OCI-LY7 (cell line): ENCODE measurements at regions not wholly inside any gene's neighbourhood (a gene's known extent, or its start where the extent isn't known, plus 50 kb on each side); places are given as distances from the start of the nearest gene placed in this dataset.

Experiments
- BruUV-seq: library from RNA; stranded (reverse); fragments of 400-500 nt; replicated peaks from 2 replicates; lab custom pipeline; 2021; lab: Mats Ljungman, UMichigan
- CTCF ChIA-PET: fragments of 300-600 bp; sonication (Branson Sonifier 250); formaldehyde crosslinking; loops from one replicate; lab custom pipeline; 2022; ENCODE audit warnings: antibody characterized with exemption; ENCODE audit not compliant: unreplicated experiment; lab: Charles Lee
- POLR2A ChIA-PET: fragments of 300-600 bp; sonication (Branson Sonifier 250); formaldehyde crosslinking; loops from one replicate; lab custom pipeline; 2022; ENCODE audit warnings: antibody characterized with exemption; lab: Charles Lee
- DNase-seq: peaks from one replicate; pipeline ENCODE4 v3.0.0-alpha.2; 2015; ENCODE audit warnings: low spot score
- H2AFZ ChIP-seq: fragments of 200-600 bp; sonication (generic), shearing (Covaris generic); 2 replicates; pipeline ENCODE4 v1.6.1; 2014; ENCODE audit warnings: mild to moderate bottlenecking, antibody characterized with exemption, low read length, moderate library complexity
- H3K27ac ChIP-seq: fragments of 200-600 bp; sonication (generic); 2 replicates; pipeline ENCODE4 v1.5.1; 2014; ENCODE audit warnings: mixed run types, low read depth, mild to moderate bottlenecking, moderate library complexity, low read length, inconsistent platforms; ENCODE audit not compliant: poor library complexity, severe bottlenecking
- H3K36me3 ChIP-seq: fragments of 200-600 bp; sonication (generic); 2 replicates; pipeline ENCODE4 v1.6.1; 2014; ENCODE audit warnings: mild to moderate bottlenecking, antibody characterized with exemption, low read length, moderate library complexity, mixed read lengths; ENCODE audit not compliant: insufficient read depth
- H3K4me1 ChIP-seq: fragments of 200-600 bp; sonication (generic); 2 replicates; pipeline ENCODE4 v1.5.1; 2014; ENCODE audit warnings: mild to moderate bottlenecking, low read length; ENCODE audit not compliant: insufficient read depth, poor library complexity, severe bottlenecking
- H3K4me2 ChIP-seq: fragments of 200-600 bp; sonication (generic); 2 replicates; pipeline ENCODE4 v1.6.1; 2014; ENCODE audit warnings: mild to moderate bottlenecking, low read length
- H3K4me3 ChIP-seq: fragments of 200-600 bp; sonication (generic); 2 replicates; pipeline ENCODE4 v1.5.1; 2014; ENCODE audit warnings: mild to moderate bottlenecking, low read depth, low read length; ENCODE audit not compliant: poor library complexity, severe bottlenecking
- H3K79me2 ChIP-seq: fragments of 200-600 bp; sonication (generic); 2 replicates; pipeline ENCODE4 v1.6.1; 2016; ENCODE audit warnings: low read depth, mild to moderate bottlenecking, low read length, moderate library complexity, mixed read lengths; ENCODE audit not compliant: insufficient read depth
- H3K9me2 ChIP-seq: fragments of 200-600 bp; sonication (generic); 2 replicates; pipeline ENCODE4 v1.6.1; 2016; ENCODE audit warnings: mild to moderate bottlenecking, low read length, mixed read lengths; ENCODE audit not compliant: insufficient read depth
- H3K9me3 ChIP-seq: fragments of 200-600 bp; sonication (generic); 2 replicates; pipeline ENCODE4 v1.6.1; 2014; ENCODE audit warnings: mild to moderate bottlenecking, mixed run types, low read length, mixed read lengths
- H4K20me1 ChIP-seq: fragments of 200-600 bp; sonication (generic); 2 replicates; pipeline ENCODE4 v1.6.1; 2014; ENCODE audit warnings: mild to moderate bottlenecking, antibody characterized with exemption, low read length, moderate library complexity, mixed read lengths; ENCODE audit not compliant: insufficient read depth
- CTCF ChIP-seq: fragments of 200-600 bp; sonication (generic); conservative IDR thresholded peaks from 2 replicates; pipeline ENCODE4 v1.5.1; 2014; ENCODE audit warnings: mild to moderate bottlenecking, antibody characterized with exemption, low read length, moderate library complexity, mixed read lengths
- EZH2phosphoT487 ChIP-seq: fragments of 200-600 bp; sonication (generic); IDR thresholded peaks from 2 replicates; pipeline ENCODE4 v1.6.1; 2018; ENCODE audit warnings: low read depth, borderline replicate concordance, mild to moderate bottlenecking, mixed run types, antibody characterized with exemption, low read length, moderate library complexity, mixed read lengths
- intact Hi-C: fragments of 100-400 bp; cut with micrococcal nuclease; formaldehyde crosslinking; loops from one replicate; pipeline ENCODE4 v1.10.0; 2022; ENCODE audit not compliant: unreplicated experiment

- intact Hi-C loops, result no loop called here
- Histone ChIP-seq H3K36me3 (no peaks in the 10 kb centered on the region), H4K20me1 (no peaks in the 10 kb centered on the region)
These were observed 64.6 kb upstream of the GRIA1 start for GRCh38 chr5:153425914-153426313.

GRCh38 chr5:153429761-153430380 is 60.6 kb upstream of the GRIA1 start:
- Histone ChIP-seq H3K9me2 (no peaks in the 10 kb centered on the region; the same call in 1 of the 2 replicates), H3K36me3 (no peaks in the 10 kb centered on the region), H3K4me2 (no peak overlapping the region), H3K79me2 (no peaks in the 10 kb centered on the region), H4K20me1 (no peaks in the 10 kb centered on the region), H3K4me3 (no peak overlapping the region), H3K4me1 (no peaks in the 10 kb centered on the region), H3K27ac (no peak overlapping the region), H2AFZ (no peak overlapping the region), H3K9me3 (no peaks in the 10 kb centered on the region)
- BruUV-seq, result no TSS peak
- ChIA-PET CTCF (no interaction called here), POLR2A (interaction anchor here (0.5 to 1.0 kb wide), 2 partner anchors 12 to 503 kb away, joined by 6 to 8 read pairs; no protein-coding TSS in a partner anchor)
- TF ChIP-seq CTCF, result no peak
- no peak for TF ChIP-seq EZH2phosphoT487
- no peak for DNase-seq
- intact Hi-C loops, result no loop called here

More at GRCh38 chr5:153425914-153426313, 64.6 kb upstream of the GRIA1 start:
- H2AFZ ChIP-seq, result no peak overlapping the region
- no peak overlapping the region for H3K27ac ChIP-seq
- H3K79me2 ChIP-seq, result no peaks in the 10 kb centered on the region
- POLR2A ChIA-PET, result no interaction called here
- CTCF ChIA-PET, result no interaction called here
- DNase-seq, result peak; percentile 6
- no peaks in the 10 kb centered on the region for H3K9me3 ChIP-seq
- no peaks in the 10 kb centered on the region for H3K9me2 ChIP-seq
- H3K4me1 ChIP-seq, result no peaks in the 10 kb centered on the region
- H3K4me2 ChIP-seq, result no peak overlapping the region
- no peak overlapping the region for H3K4me3 ChIP-seq
- TF ChIP-seq CTCF (peak; percentile 74), EZH2phosphoT487 (no peak)
- BruUV-seq, result no TSS peak

- no peak for DNase-seq
- no TSS peak for BruUV-seq
- Histone ChIP-seq H3K27ac (no peak overlapping the region), H4K20me1 (no peaks in the 10 kb centered on the region), H2AFZ (no peak overlapping the region), H3K9me3 (no peaks in the 10 kb centered on the region), H3K36me3 (no peaks in the 10 kb centered on the region), H3K4me2 (no peak overlapping the region), H3K79me2 (no peaks in the 10 kb centered on the region), H3K9me2 (no peaks in the 10 kb centered on the region; the same call in 1 of the 2 replicates), H3K4me3 (no peak overlapping the region), H3K4me1 (no peaks in the 10 kb centered on the region)
- POLR2A ChIA-PET, result no interaction called here
- intact Hi-C loops, result no loop called here
- TF ChIP-seq CTCF, result no peak
- TF ChIP-seq EZH2phosphoT487, result no peak
- CTCF ChIA-PET, result interaction anchor here (0.6 kb wide), 1 partner anchor 1676 kb away, joined by 3 read pairs; no protein-coding TSS in a partner anchor
These were observed 57.9 kb upstream of the GRIA1 start for GRCh38 chr5:153432583-153432982.
